T-helper 2 cell (primary cell): ENCODE measurements at regions not wholly inside any gene's neighbourhood (a gene's known extent, or its start where the extent isn't known, plus 50 kb on each side); places are given as distances from the start of the nearest gene placed in this dataset.
"Not testable (repeated sequence)": the region's sequence is repeated elsewhere in the genome, so short reads cannot be mapped to it uniquely, and the experiment has no call there.

Source experiments
- DNase-seq, 5 experiments: peaks; one replicate each; pipeline versions ENCODE4 v3.0.0 to v3.0.0-alpha.2; 2012 to 2022

GRCh38 chr11:104699981-104700380 is 198.3 kb downstream of the CASP12 start:
- no peak for DNase-seq

GRCh38 chr11:104695065-104695463 is 203.2 kb downstream of the CASP12 start:
- DNase-seq, result no peak

- DNase-seq, result no peak
Measured at GRCh38 chr11:104694259-104695064, 203.8 kb downstream of the CASP12 start.

GRCh38 chr11:104692751-104693150 is 205.5 kb downstream of the CASP12 start:
- no peak for DNase-seq

- DNase-seq, result no peak
Measured at GRCh38 chr11:104691129-104691528, 207.1 kb downstream of the CASP12 start.

- no peak for DNase-seq
Measured at GRCh38 chr11:104690241-104690640, 208.0 kb downstream of the CASP12 start.

GRCh38 chr11:104688731-104689130 is 209.5 kb downstream of the CASP12 start:
- no peak for DNase-seq

GRCh38 chr11:104682206-104682605 is 216.1 kb downstream of the CASP12 start:
- no peak for DNase-seq

GRCh38 chr11:104679258-104679657 is 219.0 kb downstream of the CASP12 start:
- no peak for DNase-seq

- DNase-seq, result no peak
Measured at GRCh38 chr11:104678408-104678807, 219.9 kb downstream of the CASP12 start.

- DNase-seq, result not testable (repeated sequence)
Measured at GRCh38 chr11:104677069-104677468, 221.2 kb downstream of the CASP12 start.

- DNase-seq, result no peak
Measured at GRCh38 chr11:104672897-104673296, 225.4 kb downstream of the CASP12 start.

GRCh38 chr11:104668797-104669463 is 229.3 kb downstream of the CASP12 start:
- DNase-seq, result peak in 1 of 5 experiments; percentile 66

GRCh38 chr11:104666624-104667023 is 231.6 kb downstream of the CASP12 start:
- no peak for DNase-seq

- no peak for DNase-seq
Measured at GRCh38 chr11:104665641-104666040, 232.6 kb downstream of the CASP12 start.

- DNase-seq, result no peak
Measured at GRCh38 chr11:104663190-104664140, 234.8 kb downstream of the CASP12 start.

GRCh38 chr11:104661901-104662300 is 236.4 kb downstream of the CASP12 start:
- no peak for DNase-seq

GRCh38 chr11:104661471-104661870 is 236.8 kb downstream of the CASP12 start:
- DNase-seq, result no peak

- no peak for DNase-seq
Measured at GRCh38 chr11:104658177-104658576, 240.1 kb downstream of the CASP12 start.

- DNase-seq, result peak in 1 of 5 experiments; percentile 56
Measured at GRCh38 chr11:104657083-104657482, 241.2 kb downstream of the CASP12 start.

GRCh38 chr11:104655066-104655465 is 243.2 kb downstream of the CASP12 start:
- DNase-seq, result peak in 1 of 5 experiments; percentile 30

GRCh38 chr11:104654181-104654813 is 244.0 kb downstream of the CASP12 start:
- no peak for DNase-seq
